Erythroblast (primary cell): ENCODE measurements at regions not wholly inside any gene's neighbourhood (a gene's known extent, or its start where the extent isn't known, plus 50 kb on each side); places are given as distances from the start of the nearest gene placed in this dataset.

Source experiments
- GATA1 ChIP-seq: IDR thresholded peaks from 2 replicates; pipeline ENCODE4 v1.6.1; 2011; ENCODE audit warnings: low read depth, mild to moderate bottlenecking, control low read depth, low read length, moderate library complexity
- POLR2A ChIP-seq: IDR thresholded peaks from 2 replicates; pipeline ENCODE4 v1.6.1; 2011; ENCODE audit warnings: mild to moderate bottlenecking, low read length

GRCh38 chr1:182143154-182143657, 81.7 kb upstream of the ZNF648 start:
- no peak for TF ChIP-seq POLR2A
- no peak for TF ChIP-seq GATA1
